COLO668 (cell line): ENCODE measurements at regions not wholly inside any gene's neighbourhood (a gene's known extent, or its start where the extent isn't known, plus 50 kb on each side); places are given as distances from the start of the nearest gene placed in this dataset.

Source experiments
- DNase-seq: peaks from one replicate; lab custom pipeline; 2025; ENCODE audit not compliant: unreplicated experiment; lab: John Stamatoyannopoulos, UW

- DNase-seq, result no peak
These were observed 1697.1 kb downstream of the MAT2B start for GRCh38 chr5:165202519-165202910.

- no peak for DNase-seq
These were observed 1703.8 kb downstream of the MAT2B start for GRCh38 chr5:165209101-165209727.

DNA sequence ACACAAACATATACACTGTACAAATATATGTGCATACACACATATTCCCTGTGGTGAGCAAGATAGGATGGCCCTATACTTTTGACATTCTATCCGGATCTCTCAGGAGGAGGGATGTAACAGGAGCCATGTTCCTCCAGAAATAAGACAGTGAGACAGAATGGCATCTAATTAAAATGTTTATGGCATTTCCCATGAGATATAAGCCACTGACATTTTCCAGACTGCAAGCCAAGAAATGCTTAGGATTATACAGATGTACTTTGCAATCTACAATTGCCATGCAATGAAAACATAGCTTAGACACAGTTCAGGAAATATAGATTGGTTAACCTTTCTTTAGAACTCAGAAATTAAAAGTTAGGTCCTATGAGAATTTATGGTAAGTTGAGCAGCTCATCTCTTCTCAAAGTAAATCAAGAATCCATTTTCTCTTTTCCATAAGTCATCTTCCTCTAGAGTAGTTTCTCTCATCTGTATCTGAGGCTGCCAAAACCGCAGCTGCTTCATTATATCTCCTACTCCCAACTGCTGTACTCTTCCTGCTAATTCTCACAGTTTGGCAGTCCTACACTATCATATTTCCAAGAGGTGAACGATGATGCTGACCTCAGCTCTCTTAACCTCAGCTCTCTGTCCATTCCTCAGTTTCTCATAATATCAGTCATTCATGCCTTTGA is 1719.1 kb downstream of the MAT2B start:
- DNase-seq, result no peak

DNA sequence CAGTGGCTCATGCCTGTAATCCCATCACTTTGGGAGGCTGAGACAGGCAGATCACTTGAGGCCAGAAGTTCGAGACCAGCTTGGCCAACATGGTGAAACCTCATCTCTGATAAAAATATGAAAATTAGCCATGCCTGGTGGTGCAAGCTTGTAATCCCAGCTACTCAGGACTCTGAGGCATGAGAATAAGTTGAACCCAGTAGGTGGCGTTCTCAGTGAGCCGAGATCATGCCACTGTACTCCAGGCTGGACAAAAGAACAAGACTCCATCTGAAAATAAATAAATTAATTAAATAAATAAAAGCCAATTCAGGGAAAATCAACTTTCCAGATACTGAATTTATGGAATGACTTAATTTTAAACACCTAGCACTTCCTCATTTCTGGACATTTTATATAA is 1722.1 kb downstream of the MAT2B start:
- no peak for DNase-seq

- no peak for DNase-seq
These were observed 1722.8 kb downstream of the MAT2B start for GRCh38 chr5:165228184-165228583.

DNA sequence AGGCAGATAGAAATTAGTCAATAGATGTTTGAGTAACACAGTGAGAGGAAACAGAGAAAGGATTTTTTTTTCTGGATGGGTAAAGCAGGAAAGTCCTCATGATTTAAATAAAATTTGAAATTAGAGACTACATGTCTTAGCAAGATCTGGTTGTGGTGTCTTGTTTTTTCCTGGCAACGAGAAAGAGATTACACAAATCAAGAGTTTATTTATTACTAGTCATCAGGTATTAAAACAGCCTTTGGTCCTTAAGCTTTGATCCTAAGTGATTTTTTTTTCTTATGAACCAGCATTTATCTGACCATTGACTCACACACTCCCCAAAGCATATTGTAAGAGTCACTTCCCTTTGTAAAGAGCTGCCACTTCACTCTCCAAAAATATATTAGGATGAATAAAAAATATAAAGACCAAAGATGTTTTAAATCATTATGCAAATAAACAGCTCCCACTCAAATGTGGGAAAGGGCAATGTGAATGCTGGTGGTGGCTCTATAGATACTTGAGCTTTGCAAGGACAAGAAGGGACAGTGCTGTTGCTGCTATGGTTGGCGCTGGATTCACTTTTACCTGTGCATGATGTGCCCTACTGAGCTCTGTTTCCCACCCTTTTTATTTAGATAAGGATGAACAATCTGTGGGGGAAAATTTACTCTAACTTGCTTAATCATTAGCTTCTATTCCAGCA is 1726.5 kb downstream of the MAT2B start:
- DNase-seq, result no peak

GRCh38 chr5:165232509-165233028 is 1727.2 kb downstream of the MAT2B start:
- no peak for DNase-seq

DNA sequence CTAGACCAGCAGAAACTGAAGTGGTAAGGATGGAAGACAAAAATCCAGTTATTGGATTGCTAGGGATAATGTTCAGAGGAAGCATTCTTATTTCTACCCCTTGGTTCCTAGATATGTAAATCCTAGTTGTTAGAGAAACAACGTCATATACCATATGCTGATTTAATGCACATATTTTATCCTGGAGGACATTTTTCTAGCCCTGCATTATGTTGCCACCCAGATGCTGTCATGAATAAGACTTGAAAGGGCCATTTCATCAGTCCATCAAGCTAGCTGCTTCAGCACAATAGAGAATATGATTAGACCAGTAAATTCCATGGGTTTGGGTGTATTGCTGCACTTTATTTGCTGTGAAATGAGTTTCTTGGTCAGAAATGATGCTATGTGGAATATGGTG is 1736.4 kb downstream of the MAT2B start:
- no peak for DNase-seq

GRCh38 chr5:165242646-165243045 is 1737.2 kb downstream of the MAT2B start:
- no peak for DNase-seq

- DNase-seq, result no peak
These were observed 1739.0 kb downstream of the MAT2B start for GRCh38 chr5:165244407-165244806.

DNA sequence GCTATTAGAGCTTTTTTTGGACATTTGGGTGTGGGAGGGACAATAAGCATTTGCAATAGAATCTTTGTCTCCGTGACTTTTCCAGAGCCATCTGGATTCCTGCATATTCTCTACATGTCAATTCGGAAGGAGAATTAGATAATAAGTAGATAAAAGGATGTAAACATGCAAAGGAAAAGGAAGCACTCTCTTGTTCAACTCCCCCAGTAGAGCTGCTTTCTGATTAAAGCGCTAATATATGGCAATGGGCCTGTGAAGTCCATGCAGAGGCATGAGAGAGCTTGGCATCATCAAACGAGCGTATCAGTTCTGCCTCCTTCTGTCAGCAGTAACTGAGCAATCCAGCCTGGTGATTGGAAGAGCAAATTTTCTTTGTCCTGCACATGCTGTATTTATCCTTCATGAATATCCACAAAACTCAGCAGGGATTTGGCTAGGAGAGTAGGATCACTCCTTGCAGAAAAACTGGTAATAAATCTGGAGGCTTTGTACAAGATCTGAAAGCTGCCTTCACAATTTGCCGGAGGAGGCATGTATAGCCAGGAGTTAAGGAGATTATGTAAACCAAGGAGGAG is 1752.9 kb downstream of the MAT2B start:
- DNase-seq, result no peak

DNA sequence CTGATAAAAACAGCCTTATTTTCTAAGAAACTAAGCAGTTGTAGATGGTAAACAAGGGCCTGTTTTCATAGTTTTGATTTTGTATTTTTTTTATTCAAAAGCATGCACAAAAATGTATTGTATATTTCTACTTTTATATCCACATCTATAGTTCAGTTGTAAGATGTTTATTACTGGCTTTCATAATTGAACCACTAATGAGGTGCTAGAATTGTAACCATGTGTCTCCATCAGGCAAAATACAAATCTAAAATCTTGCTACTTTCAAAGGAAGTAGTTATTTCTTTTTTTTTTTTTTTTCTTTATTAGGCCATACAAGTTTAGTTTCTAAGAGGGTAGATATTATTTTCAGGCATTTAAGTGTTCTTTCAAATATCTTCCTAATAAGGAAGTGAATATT is 1755.0 kb downstream of the MAT2B start:
- DNase-seq, result no peak

GRCh38 chr5:165263536-165263935 is 1758.1 kb downstream of the MAT2B start:
- DNase-seq, result no peak

DNA sequence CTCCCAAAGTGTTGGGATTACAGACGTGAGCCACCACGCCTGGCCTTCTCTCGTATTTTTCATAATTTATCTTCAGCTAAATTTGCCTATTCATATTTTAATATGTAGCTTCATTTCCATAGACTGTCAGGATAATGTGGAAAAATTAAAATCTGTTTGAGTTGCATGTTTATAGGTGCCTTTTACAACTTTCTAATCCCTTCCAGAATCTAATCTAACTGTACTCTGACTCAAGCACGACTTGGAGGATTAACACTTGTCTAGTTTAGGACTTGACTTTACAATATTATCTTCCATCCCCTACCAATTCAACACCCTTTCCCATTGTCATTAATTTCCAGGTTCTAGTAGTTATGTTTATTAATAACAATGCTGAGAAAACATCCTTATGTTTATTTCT is 1761.5 kb downstream of the MAT2B start:
- DNase-seq, result no peak

DNA sequence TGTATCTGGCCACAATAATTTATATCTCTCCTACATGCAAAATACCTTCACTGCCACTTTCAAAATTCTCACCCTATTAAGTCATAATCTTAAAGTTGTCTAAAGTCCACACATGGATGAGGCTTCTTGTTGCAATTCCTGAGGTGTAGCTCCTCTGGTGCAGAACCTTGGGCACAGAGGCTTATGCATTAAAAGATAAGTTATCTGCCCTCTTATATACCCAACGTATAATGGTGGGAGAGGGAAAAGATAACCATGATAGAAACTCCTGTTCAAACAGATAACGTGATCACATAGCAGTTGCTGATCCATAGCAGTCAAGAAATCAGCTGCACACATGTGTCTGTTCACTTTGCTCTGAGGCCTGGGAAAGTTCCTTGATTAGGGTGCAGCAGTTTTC is 1767.0 kb downstream of the MAT2B start:
- DNase-seq, result no peak

DNA sequence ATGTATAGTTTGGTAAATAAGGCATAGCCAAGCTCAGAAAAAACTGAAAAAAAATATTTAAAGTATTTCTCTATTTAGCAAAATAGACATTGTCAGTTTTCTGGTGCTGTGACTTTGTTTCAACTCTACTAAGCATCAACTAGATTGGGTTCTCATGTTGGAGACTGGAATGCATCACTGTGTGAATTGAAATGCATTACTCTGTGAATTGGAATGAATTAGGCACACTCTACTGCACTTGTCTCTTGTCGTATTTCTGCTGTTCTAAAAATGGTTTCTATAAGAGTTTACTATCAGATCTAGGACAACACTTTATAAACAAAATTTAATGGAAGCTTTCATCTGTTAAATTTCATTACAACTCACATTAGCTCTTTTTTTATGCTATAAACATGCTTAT is 1772.2 kb downstream of the MAT2B start:
- DNase-seq, result no peak

DNA sequence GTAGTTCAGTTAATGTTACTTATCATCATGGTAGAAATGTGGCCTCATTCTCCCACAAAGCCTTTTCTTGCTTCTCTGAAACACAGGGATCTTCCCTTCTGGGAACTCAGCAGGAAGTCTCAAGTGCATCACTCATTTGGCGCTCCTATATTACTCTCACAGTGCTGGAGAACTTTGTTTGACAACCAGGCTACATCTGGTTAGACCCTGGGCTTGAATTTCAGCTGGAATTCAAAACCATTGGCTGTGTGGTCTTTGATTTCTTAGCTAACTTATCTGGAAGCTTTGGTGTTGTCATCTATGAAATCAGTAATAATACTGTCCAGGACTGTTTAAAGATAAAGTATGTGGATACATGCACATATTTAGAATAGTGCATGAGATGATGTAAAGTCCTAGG is 1777.1 kb downstream of the MAT2B start:
- DNase-seq, result no peak

DNA sequence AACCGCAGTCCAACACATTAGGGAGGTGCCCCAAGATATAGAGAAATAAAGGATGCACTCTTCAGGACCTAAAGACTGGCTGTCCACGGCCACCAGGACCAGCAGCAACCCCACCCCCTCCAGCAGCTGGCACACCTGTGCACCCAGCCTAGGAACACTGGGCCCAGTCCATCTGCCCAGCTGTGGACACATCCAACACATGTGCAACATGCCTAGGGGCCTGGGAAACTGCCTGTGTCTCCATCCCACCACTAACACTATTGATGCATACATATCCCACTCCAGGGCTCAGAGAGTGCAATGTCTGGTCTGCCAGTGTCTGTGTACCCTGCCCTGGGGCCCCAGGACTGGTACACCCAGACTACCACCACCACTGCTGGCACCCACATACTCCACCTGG is 1781.3 kb downstream of the MAT2B start:
- DNase-seq, result no peak

DNA sequence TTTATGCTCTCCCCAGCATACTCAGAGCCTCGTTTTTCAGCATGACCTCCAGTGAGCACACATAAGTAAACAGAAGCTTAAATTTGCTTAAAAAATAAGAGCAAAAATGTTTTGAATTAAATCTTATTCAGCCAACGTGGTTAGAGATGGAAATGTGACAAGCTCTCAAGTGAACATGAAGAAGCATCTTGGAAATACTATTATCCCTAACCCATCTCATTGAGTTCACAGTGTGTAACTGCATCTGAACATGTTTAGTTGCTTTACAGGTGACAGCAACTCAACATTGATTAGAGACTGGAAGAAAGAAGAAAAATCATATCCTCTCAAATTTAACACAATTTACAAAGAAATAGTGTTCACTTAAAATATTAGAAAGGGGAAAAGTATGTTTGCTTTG is 1785.1 kb downstream of the MAT2B start:
- DNase-seq, result no peak

- DNase-seq, result no peak
These were observed 1791.1 kb downstream of the MAT2B start for GRCh38 chr5:165296401-165297130.

- DNase-seq, result no peak
These were observed 1798.9 kb downstream of the MAT2B start for GRCh38 chr5:165304193-165304827.
